ENCODE measurements at regions not wholly inside any gene's neighbourhood (a gene's known extent, or its start where the extent isn't known, plus 50 kb on each side); places are given as distances from the start of the nearest gene placed in this dataset.

DNA sequence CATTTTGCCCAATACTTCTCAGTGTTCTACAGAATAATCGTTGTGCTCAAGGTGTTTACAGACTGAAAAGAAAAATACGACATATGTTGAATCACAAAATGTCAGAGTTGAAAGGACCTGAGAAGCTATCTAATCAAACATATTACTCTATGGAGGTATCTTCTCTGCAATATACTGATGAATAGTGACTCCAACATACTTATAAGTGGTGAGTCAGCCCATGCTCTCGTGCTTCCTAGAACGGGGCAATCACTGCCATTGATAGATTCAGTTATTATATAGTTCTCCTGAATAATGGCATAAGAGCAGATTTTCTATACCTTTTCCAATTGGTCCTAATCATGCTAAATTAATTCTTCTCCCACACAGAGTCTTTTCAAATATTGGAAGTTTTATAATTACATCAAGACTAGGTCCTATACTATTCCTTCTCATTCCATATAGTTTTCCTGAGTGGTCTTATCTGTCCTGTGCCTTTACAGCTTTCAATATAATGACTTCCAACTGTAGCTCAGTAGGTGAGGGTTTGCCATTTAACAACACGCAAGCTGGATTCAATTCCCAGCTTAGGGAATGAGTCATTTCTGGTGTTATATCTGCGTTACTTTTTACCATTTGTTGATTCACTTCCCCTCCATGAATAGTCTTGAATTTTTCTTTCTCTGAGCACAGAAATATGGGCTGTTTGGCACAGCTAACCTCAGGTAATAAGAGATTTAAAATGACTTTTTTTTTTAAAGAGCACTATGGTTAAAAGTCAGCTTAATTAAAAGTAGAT is 81.1 kb downstream of the PLK2 start:
- Histone ChIP-seq H3K27ac (ENCODE audit: low read depth in 1 of 2, low read length in 2 of 2) (no peak overlapping the region), H3K9ac (ENCODE audit: low read depth in 1 of 2, low read length in 2 of 2) (no peak overlapping the region), H3K27me3 (ENCODE audit: control insufficient read depth in 4 of 4, insufficient read depth in 4 of 4, low read length in 3 of 4) (no peaks in the 10 kb centered on the region), H3K36me3 (ENCODE audit: control insufficient read depth in 4 of 4, insufficient read depth in 3 of 4, low read depth in 1 of 4, low read length in 3 of 4) (no peaks in the 10 kb centered on the region), H3K4me3 (ENCODE audit: low read depth in 1 of 3, low read length in 3 of 3) (no peak overlapping the region), H3K4me1 (ENCODE audit: control insufficient read depth in 4 of 4, insufficient read depth in 4 of 4, low read length in 3 of 4) (no peaks in the 10 kb centered on the region), H3K9me3 (ENCODE audit: control insufficient read depth in 4 of 4, low read length in 3 of 4) (peaks cover 0 to 9% (median 2%) of the 10 kb centered on the region in 4 donors)
- no peak for TF ChIP-seq FOXA2 (IDR thresholded peaks at IDR 0.05)
- TF ChIP-seq TAF1 (conservative IDR thresholded peaks at IDR 0.05): no peak
- no peak for TF ChIP-seq EGR1 (IDR thresholded peaks at IDR 0.05; ENCODE audit: low read depth in 2 of 2)
- TF ChIP-seq, protein P1, sequence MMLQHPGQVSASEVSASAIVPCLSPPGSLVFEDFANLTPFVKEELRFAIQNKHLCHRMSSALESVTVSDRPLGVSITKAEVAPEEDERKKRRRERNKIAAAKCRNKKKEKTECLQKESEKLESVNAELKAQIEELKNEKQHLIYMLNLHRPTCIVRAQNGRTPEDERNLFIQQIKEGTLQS (IDR thresholded peaks at IDR 0.05): no peak
- TF ChIP-seq NR2F2 (IDR thresholded peaks at IDR 0.05): no peak
- 77% methylated on average over 6 of the region's 6 CpGs for whole genome bisulfite sequencing
- DNase-seq (ENCODE audit: low spot score): no peak

DNA sequence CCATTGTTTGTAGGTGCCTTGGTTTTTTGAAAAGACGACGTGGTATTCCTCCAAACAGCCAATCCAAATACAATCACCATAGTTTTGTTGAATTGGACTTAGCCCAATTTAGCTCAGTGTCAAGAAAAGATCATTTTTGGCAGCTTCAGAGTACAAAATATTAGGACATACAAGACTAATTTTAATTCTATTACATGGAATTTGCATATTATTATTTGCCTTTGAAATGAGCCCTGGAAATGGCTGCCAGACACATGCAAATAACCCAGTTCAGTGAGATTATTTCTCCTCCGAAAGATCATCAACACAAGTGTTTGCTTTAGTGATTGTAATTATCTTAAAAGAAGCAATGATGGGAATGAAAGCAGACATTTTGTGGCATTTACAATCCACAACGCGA is 89.3 kb downstream of the PLK2 start:
- no peak for DNase-seq (ENCODE audit: low spot score)
- Histone ChIP-seq H3K9ac (ENCODE audit: low read depth in 1 of 2, low read length in 2 of 2) (no peak overlapping the region), H3K4me1 (ENCODE audit: control insufficient read depth in 4 of 4, insufficient read depth in 4 of 4, low read length in 3 of 4) (no peaks in the 10 kb centered on the region), H3K36me3 (ENCODE audit: control insufficient read depth in 4 of 4, insufficient read depth in 3 of 4, low read depth in 1 of 4, low read length in 3 of 4) (no peaks in the 10 kb centered on the region), H3K27ac (ENCODE audit: low read depth in 1 of 2, low read length in 2 of 2) (no peak overlapping the region), H3K27me3 (ENCODE audit: control insufficient read depth in 4 of 4, insufficient read depth in 4 of 4, low read length in 3 of 4) (no peaks in the 10 kb centered on the region), H3K4me3 (ENCODE audit: low read depth in 1 of 3, low read length in 3 of 3) (no peak overlapping the region), H3K9me3 (ENCODE audit: control insufficient read depth in 4 of 4, low read length in 3 of 4) (no peaks in the 10 kb centered on the region)
- TF ChIP-seq FOXA1 (IDR thresholded peaks at IDR 0.05) (no peak), EGR1 (IDR thresholded peaks at IDR 0.05; ENCODE audit: low read depth in 2 of 2) (no peak), RXRA (IDR thresholded peaks at IDR 0.05) (no peak), RAD21 (IDR thresholded peaks at IDR 0.05) (no peak), HNF4G (IDR thresholded peaks at IDR 0.05) (no peak), JUND (IDR thresholded peaks at IDR 0.05) (no peak), FOXA2 (IDR thresholded peaks at IDR 0.05) (no peak), GABPA (IDR thresholded peaks at IDR 0.05 in 1 of 2, conservative IDR thresholded peaks at IDR 0.05 in 1 of 2) (no peak)
- TF ChIP-seq, protein P2, sequence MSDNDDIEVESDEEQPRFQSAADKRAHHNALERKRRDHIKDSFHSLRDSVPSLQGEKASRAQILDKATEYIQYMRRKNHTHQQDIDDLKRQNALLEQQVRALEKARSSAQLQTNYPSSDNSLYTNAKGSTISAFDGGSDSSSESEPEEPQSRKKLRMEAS (IDR thresholded peaks at IDR 0.05): no peak
- TF ChIP-seq, protein P3, sequence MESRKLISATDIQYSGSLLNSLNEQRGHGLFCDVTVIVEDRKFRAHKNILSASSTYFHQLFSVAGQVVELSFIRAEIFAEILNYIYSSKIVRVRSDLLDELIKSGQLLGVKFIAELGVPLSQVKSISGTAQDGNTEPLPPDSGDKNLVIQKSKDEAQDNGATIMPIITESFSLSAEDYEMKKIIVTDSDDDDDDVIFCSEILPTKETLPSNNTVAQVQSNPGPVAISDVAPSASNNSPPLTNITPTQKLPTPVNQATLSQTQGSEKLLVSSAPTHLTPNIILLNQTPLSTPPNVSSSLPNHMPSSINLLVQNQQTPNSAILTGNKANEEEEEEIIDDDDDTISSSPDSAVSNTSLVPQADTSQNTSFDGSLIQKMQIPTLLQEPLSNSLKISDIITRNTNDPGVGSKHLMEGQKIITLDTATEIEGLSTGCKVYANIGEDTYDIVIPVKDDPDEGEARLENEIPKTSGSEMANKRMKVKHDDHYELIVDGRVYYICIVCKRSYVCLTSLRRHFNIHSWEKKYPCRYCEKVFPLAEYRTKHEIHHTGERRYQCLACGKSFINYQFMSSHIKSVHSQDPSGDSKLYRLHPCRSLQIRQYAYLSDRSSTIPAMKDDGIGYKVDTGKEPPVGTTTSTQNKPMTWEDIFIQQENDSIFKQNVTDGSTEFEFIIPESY (IDR thresholded peaks at IDR 0.05): no peak
- TF ChIP-seq, protein P4, sequence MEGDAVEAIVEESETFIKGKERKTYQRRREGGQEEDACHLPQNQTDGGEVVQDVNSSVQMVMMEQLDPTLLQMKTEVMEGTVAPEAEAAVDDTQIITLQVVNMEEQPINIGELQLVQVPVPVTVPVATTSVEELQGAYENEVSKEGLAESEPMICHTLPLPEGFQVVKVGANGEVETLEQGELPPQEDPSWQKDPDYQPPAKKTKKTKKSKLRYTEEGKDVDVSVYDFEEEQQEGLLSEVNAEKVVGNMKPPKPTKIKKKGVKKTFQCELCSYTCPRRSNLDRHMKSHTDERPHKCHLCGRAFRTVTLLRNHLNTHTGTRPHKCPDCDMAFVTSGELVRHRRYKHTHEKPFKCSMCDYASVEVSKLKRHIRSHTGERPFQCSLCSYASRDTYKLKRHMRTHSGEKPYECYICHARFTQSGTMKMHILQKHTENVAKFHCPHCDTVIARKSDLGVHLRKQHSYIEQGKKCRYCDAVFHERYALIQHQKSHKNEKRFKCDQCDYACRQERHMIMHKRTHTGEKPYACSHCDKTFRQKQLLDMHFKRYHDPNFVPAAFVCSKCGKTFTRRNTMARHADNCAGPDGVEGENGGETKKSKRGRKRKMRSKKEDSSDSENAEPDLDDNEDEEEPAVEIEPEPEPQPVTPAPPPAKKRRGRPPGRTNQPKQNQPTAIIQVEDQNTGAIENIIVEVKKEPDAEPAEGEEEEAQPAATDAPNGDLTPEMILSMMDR (IDR thresholded peaks at IDR 0.05; ENCODE audit: low read depth, low read length, missing input control): no peak
- 78% methylated on average over 5 of the region's 5 CpGs for WGBS

Measured in liver (tissue), 8 donors.